MM.1S (cell line): ENCODE measurements at regions not wholly inside any gene's neighbourhood (a gene's known extent, or its start where the extent isn't known, plus 50 kb on each side); places are given as distances from the start of the nearest gene placed in this dataset.

Experiments used
- DNase-seq: peaks from one replicate; pipeline ENCODE4 v3.0.0-alpha.2; 2015
- H2AFZ ChIP-seq: fragments of 300-600 bp; sonication (generic); 2 replicates; pipeline ENCODE4 v1.6.0; 2016; ENCODE audit warnings: antibody characterized with exemption, low read length
- H3F3A ChIP-seq: fragments of 300-600 bp; sonication (generic); 2 replicates; pipeline ENCODE4 v1.6.1; 2016; ENCODE audit warnings: mild to moderate bottlenecking, antibody characterized with exemption, low read length, moderate library complexity, mixed read lengths; ENCODE audit not compliant: insufficient read depth
- H3K27ac ChIP-seq: fragments of 300-600 bp; sonication (generic); 2 replicates; pipeline ENCODE4 v1.5.1; 2016; ENCODE audit warnings: mild to moderate bottlenecking, low read length
- H3K27me3 ChIP-seq: fragments of 300-600 bp; sonication (generic); replicated peaks from 2 replicates; pipeline ENCODE4 v1.6.0; 2016; ENCODE audit warnings: low read length; ENCODE audit not compliant: insufficient read depth
- H3K36me3 ChIP-seq: fragments of 300-600 bp; sonication (generic); replicated peaks from 2 replicates; pipeline ENCODE4 v1.6.1; 2016; ENCODE audit warnings: mild to moderate bottlenecking, low read length, mixed read lengths; ENCODE audit not compliant: insufficient read depth
- H3K4me1 ChIP-seq: fragments of 300-600 bp; sonication (generic); 2 replicates; pipeline ENCODE4 v1.6.1; 2016; ENCODE audit warnings: low read length, mixed read lengths
- H3K4me2 ChIP-seq: fragments of 300-600 bp; sonication (generic); 2 replicates; pipeline ENCODE4 v1.6.0; 2016; ENCODE audit warnings: low read depth, low read length
- H3K4me3 ChIP-seq: fragments of 300-600 bp; sonication (generic); 2 replicates; pipeline ENCODE4 v1.5.1; 2016; ENCODE audit warnings: low read length, mixed read lengths
- H3K79me2 ChIP-seq: fragments of 300-600 bp; sonication (generic); 2 replicates; pipeline ENCODE4 v1.6.1; 2016; ENCODE audit warnings: mixed run types, low read length, mixed read lengths
- H3K9ac ChIP-seq: fragments of 300-600 bp; sonication (generic); 2 replicates; pipeline ENCODE4 v1.6.1; 2016; ENCODE audit warnings: low read length, mixed read lengths
- H3K9me2 ChIP-seq: fragments of 300-600 bp; sonication (generic); replicated peaks from 2 replicates; pipeline ENCODE4 v1.6.1; 2016; ENCODE audit warnings: mild to moderate bottlenecking, low read length, mixed read lengths; ENCODE audit not compliant: insufficient read depth
- H3K9me3 ChIP-seq: fragments of 300-600 bp; sonication (generic); replicated peaks from 2 replicates; pipeline ENCODE4 v1.6.1; 2016; ENCODE audit warnings: mild to moderate bottlenecking, low read length, mixed read lengths; ENCODE audit not compliant: insufficient read depth
- H4K20me1 ChIP-seq: fragments of 300-600 bp; sonication (generic); 2 replicates; pipeline ENCODE4 v1.6.1; 2016; ENCODE audit warnings: mild to moderate bottlenecking, low read length, moderate library complexity, mixed read lengths; ENCODE audit not compliant: insufficient read depth
- EZH2 ChIP-seq: fragments of 300-600 bp; sonication (generic); optimal IDR thresholded peaks from 2 replicates; pipeline ENCODE3; 2017; ENCODE audit warnings: low read depth, mild to moderate bottlenecking, antibody characterized with exemption, low read length, mixed read lengths
- EZH2phosphoT487 ChIP-seq: fragments of 300-600 bp; sonication (generic); IDR thresholded peaks from 2 replicates; pipeline ENCODE4 v1.6.1; 2018; ENCODE audit warnings: antibody characterized with exemption, low read length
- TF ChIP-seq, protein P1 (sequence below): fragments of 300-600 bp; sonication (generic); IDR thresholded peaks from 2 replicates; pipeline ENCODE4 v1.5.1; 2016; ENCODE audit warnings: antibody characterized with exemption, low read length, mixed read lengths

GRCh38 chr5:163914910-163915309 lies 409.5 kb downstream of the MAT2B start:
- DNase-seq, result no peak

DNA sequence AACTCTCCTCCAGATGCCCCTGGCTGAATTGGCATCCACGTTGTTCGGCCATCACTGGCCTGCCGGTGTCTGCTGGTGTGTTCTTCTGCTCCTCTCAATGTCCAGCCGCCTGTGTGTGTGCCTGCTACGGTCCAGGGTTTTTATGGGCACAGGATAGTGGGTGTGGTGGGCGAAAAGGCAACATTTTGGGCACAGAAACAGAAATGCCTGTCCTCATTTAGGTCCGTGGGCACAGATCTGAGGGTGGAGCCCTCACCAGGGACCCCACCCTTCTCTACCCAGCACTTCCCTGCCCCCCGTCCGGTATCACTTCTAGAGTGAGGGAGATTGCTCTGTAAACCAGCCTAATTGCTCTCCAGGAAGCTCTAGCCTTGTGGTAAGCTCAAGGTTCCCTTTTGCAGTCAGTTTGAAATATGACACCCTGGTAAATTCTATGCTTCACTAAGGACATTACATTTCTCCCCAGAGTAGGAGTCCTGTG lies 410.1 kb downstream of the MAT2B start:
- H3K4me3 ChIP-seq, result 0 out of 2 replicates have a peak overlapping the region, but pooled peaks have one; percentile 7
- H3K79me2 ChIP-seq, result no peaks in the 10 kb centered on the region
- H3K27ac ChIP-seq, result peak overlapping the region; percentile 75
- H3K36me3 ChIP-seq, result no peaks in the 10 kb centered on the region
- peaks cover 27% of the 10 kb centered on the region for H3K4me1 ChIP-seq
- no peak for TF ChIP-seq EZH2
- TF ChIP-seq EZH2phosphoT487, result no peak
- TF ChIP-seq, protein P1, sequence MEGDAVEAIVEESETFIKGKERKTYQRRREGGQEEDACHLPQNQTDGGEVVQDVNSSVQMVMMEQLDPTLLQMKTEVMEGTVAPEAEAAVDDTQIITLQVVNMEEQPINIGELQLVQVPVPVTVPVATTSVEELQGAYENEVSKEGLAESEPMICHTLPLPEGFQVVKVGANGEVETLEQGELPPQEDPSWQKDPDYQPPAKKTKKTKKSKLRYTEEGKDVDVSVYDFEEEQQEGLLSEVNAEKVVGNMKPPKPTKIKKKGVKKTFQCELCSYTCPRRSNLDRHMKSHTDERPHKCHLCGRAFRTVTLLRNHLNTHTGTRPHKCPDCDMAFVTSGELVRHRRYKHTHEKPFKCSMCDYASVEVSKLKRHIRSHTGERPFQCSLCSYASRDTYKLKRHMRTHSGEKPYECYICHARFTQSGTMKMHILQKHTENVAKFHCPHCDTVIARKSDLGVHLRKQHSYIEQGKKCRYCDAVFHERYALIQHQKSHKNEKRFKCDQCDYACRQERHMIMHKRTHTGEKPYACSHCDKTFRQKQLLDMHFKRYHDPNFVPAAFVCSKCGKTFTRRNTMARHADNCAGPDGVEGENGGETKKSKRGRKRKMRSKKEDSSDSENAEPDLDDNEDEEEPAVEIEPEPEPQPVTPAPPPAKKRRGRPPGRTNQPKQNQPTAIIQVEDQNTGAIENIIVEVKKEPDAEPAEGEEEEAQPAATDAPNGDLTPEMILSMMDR, result no peak
- peaks cover 6% of the 10 kb centered on the region; the same call in 1 of the 2 replicates for H3F3A ChIP-seq
- no peaks in the 10 kb centered on the region for H3K9me3 ChIP-seq
- no peaks in the 10 kb centered on the region for H3K27me3 ChIP-seq
- H3K9ac ChIP-seq, result peak overlapping the region; percentile 23; the same call in 1 of the 2 replicates
- H3K9me2 ChIP-seq, result no peaks in the 10 kb centered on the region
- H3K4me2 ChIP-seq, result peak overlapping the region; percentile 67
- DNase-seq, result peak; percentile 56
- no peaks in the 10 kb centered on the region for H4K20me1 ChIP-seq
- peak overlapping the region; percentile 37 for H2AFZ ChIP-seq

More at GRCh38 chr5:163914910-163915309, 409.5 kb downstream of the MAT2B start:
- TF ChIP-seq, protein P1, result no peak
- TF ChIP-seq EZH2 (no peak), EZH2phosphoT487 (no peak)
- no peaks in the 10 kb centered on the region for H3K9me3 ChIP-seq
- H3K4me2 ChIP-seq, result no peak overlapping the region
- H3K36me3 ChIP-seq, result no peaks in the 10 kb centered on the region
- H3K9me2 ChIP-seq, result no peaks in the 10 kb centered on the region
- H3F3A ChIP-seq, result peaks cover 6% of the 10 kb centered on the region; the same call in 1 of the 2 replicates
- H3K79me2 ChIP-seq, result no peaks in the 10 kb centered on the region
- H4K20me1 ChIP-seq, result no peaks in the 10 kb centered on the region
- no peaks in the 10 kb centered on the region for H3K27me3 ChIP-seq
- no peak overlapping the region for H3K27ac ChIP-seq
- peaks cover 27% of the 10 kb centered on the region for H3K4me1 ChIP-seq
- H2AFZ ChIP-seq, result no peak overlapping the region
- no peak overlapping the region for H3K9ac ChIP-seq
- no peak overlapping the region for H3K4me3 ChIP-seq

DNA sequence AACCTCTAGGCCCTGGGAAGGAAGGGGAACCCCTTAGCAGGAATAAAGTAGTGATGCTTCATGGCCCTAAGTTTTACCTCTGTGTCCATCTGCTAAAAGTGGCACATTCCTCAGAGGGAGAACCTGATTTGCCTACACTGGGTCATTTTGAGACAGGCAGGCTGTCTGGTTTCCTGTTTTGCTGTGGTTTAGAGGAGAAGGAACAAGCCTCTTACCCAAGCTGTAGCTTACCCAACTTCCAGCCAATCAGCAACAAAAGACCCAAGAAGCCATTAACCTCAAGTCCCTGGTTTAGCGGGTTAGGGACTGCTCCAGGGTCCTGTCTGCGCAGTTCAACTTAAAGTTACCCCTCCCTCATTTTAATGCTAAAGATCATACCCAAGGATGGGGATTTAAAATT lies 411.0 kb downstream of the MAT2B start:
- Histone ChIP-seq H3K9me2 (no peaks in the 10 kb centered on the region), H3K4me2 (peak overlapping the region; percentile 67), H4K20me1 (no peaks in the 10 kb centered on the region), H2AFZ (peak overlapping the region; percentile 37; the same call in 1 of the 2 replicates), H3F3A (peaks cover 6% of the 10 kb centered on the region; the same call in 1 of the 2 replicates), H3K9me3 (no peaks in the 10 kb centered on the region), H3K27me3 (no peaks in the 10 kb centered on the region), H3K9ac (peak overlapping the region; percentile 23; the same call in 1 of the 2 replicates), H3K4me1 (peaks cover 27% of the 10 kb centered on the region), H3K27ac (peak overlapping the region; percentile 75), H3K79me2 (no peaks in the 10 kb centered on the region), H3K36me3 (no peaks in the 10 kb centered on the region), H3K4me3 (0 out of 2 replicates have a peak overlapping the region, but pooled peaks have one; percentile 7)
- peak; percentile 72 for DNase-seq
- TF ChIP-seq, protein P1, result no peak
- TF ChIP-seq EZH2 (no peak), EZH2phosphoT487 (no peak)
